PC-3 (cell line): ENCODE measurements at regions not wholly inside any gene's neighbourhood (a gene's known extent, or its start where the extent isn't known, plus 50 kb on each side); places are given as distances from the start of the nearest gene placed in this dataset.
"Not testable (repeated sequence)": the region's sequence is repeated elsewhere in the genome, so short reads cannot be mapped to it uniquely, and the experiment has no call there.

ENCODE experiments used
- ATAC-seq: fragments of 200-7000 bp; cut with Tn5 transposase; 2 replicates; pipeline ENCODE4 v1.9.1; 2020; ENCODE audit warnings: mild to moderate bottlenecking, moderate library complexity
- BruUV-seq: library from RNA; stranded (reverse); fragments of 400-500 nt; replicated peaks from 2 replicates; lab custom pipeline; 2021; lab: Mats Ljungman, UMichigan
- CTCF ChIA-PET: fragments of 300-600 bp; sonication (Branson Sonifier 250); formaldehyde crosslinking; loops from one replicate; lab custom pipeline; 2022; ENCODE audit warnings: antibody characterized with exemption; lab: Charles Lee
- POLR2A ChIA-PET: fragments of 300-600 bp; sonication (Branson Sonifier 250); formaldehyde crosslinking; loops from one replicate; lab custom pipeline; 2022; ENCODE audit warnings: antibody characterized with exemption; ENCODE audit not compliant: unreplicated experiment; lab: Charles Lee
- DNase-seq: peaks from one replicate; pipeline ENCODE4 v3.0.0-alpha.2; 2015
- H2AFZ ChIP-seq: fragments of 300-600 bp; sonication (generic); 2 replicates; pipeline ENCODE4 v1.6.0; 2016; ENCODE audit warnings: antibody characterized with exemption, low read length
- H3F3A ChIP-seq: fragments of 300-600 bp; sonication (generic); one replicate; pipeline ENCODE4 v1.6.0; 2017; ENCODE audit warnings: antibody characterized with exemption, low read length, control low read depth, mild to moderate bottlenecking; ENCODE audit not compliant: unreplicated experiment
- H3K27ac ChIP-seq: fragments of 300-600 bp; sonication (generic); 2 replicates; pipeline ENCODE4 v1.5.1; 2016; ENCODE audit warnings: mild to moderate bottlenecking, low read length
- H3K27me3 ChIP-seq: fragments of 300-600 bp; sonication (generic); 2 replicates; pipeline ENCODE4 v1.6.1; 2016; ENCODE audit warnings: low read length, mixed read lengths
- H3K36me3 ChIP-seq: fragments of 300-600 bp; sonication (generic); 2 replicates; pipeline ENCODE4 v1.6.1; 2016; ENCODE audit warnings: low read depth, mixed run types, low read length, mixed read lengths
- H3K4me1 ChIP-seq: fragments of 300-600 bp; sonication (generic); 2 replicates; pipeline ENCODE4 v1.5.1; 2016; ENCODE audit warnings: low read length; ENCODE audit not compliant: insufficient read depth
- H3K4me2 ChIP-seq: fragments of 300-600 bp; sonication (generic); 2 replicates; pipeline ENCODE4 v1.6.0; 2016; ENCODE audit warnings: low read length
- H3K4me3 ChIP-seq: fragments of 300-600 bp; sonication (generic); 2 replicates; pipeline ENCODE4 v1.5.1; 2016; ENCODE audit warnings: mild to moderate bottlenecking, low read length, mixed read lengths
- H3K79me2 ChIP-seq: fragments of 300-600 bp; sonication (generic); 2 replicates; pipeline ENCODE4 v1.6.1; 2017; ENCODE audit warnings: low read length, mixed read lengths
- H3K9ac ChIP-seq: fragments of 300-600 bp; sonication (generic); 2 replicates; pipeline ENCODE4 v1.6.0; 2016; ENCODE audit warnings: mild to moderate bottlenecking, low read length
- H3K9me2 ChIP-seq: fragments of 300-600 bp; sonication (generic); replicated peaks from 2 replicates; pipeline ENCODE4 v1.6.1; 2016; ENCODE audit warnings: mixed run types, low read length, mixed read lengths
- H3K9me3 ChIP-seq: fragments of 300-600 bp; sonication (generic); 2 replicates; pipeline ENCODE4 v1.6.1; 2016; ENCODE audit warnings: low read length, mixed read lengths
- H4K20me1 ChIP-seq: fragments of 300-600 bp; sonication (generic); 2 replicates; pipeline ENCODE4 v1.6.1; 2016; ENCODE audit warnings: low read length, mixed read lengths
- intact Hi-C: fragments of 100-400 bp; cut with micrococcal nuclease; formaldehyde crosslinking; loops from 2 replicates; pipeline ENCODE4 v1.9.0; 2023

- ATAC-seq, CTCF ChIA-PET: not testable (repeated sequence)
Measured at GRCh38 chr15:30842798-30843472, 60.8 kb upstream of the FAN1 start.

GRCh38 chr15:30845536-30845935 is 58.2 kb upstream of the FAN1 start:
- ATAC-seq, CTCF ChIA-PET, H3K9ac ChIP-seq, H2AFZ ChIP-seq, H3K36me3 ChIP-seq, intact Hi-C loops, H3F3A ChIP-seq, H3K27ac ChIP-seq, BruUV-seq, H3K79me2 ChIP-seq, POLR2A ChIA-PET, H3K4me2 ChIP-seq, H3K4me1 ChIP-seq, H3K27me3 ChIP-seq, H3K9me3 ChIP-seq, H3K9me2 ChIP-seq, DNase-seq, H3K4me3 ChIP-seq, H4K20me1 ChIP-seq: not testable (repeated sequence)

More at GRCh38 chr15:30842798-30843472, 60.8 kb upstream of the FAN1 start:
- H3K4me1 ChIP-seq, H3K27ac ChIP-seq, H3K9me2 ChIP-seq, H3K79me2 ChIP-seq, H3K4me3 ChIP-seq, DNase-seq, H3F3A ChIP-seq, H3K27me3 ChIP-seq, intact Hi-C loops, H3K9ac ChIP-seq, H3K4me2 ChIP-seq, H2AFZ ChIP-seq, POLR2A ChIA-PET, BruUV-seq, H3K9me3 ChIP-seq, H3K36me3 ChIP-seq, H4K20me1 ChIP-seq: not testable (repeated sequence)
